HEK293 (cell line): ENCODE measurements at regions not wholly inside any gene's neighbourhood (a gene's known extent, or its start where the extent isn't known, plus 50 kb on each side); places are given as distances from the start of the nearest gene placed in this dataset.
A peak's percentile ranks its signal among the peaks of the same experiment; 100 is the strongest.

Experiments used
- BCL11A ChIP-seq: fragments of 450-650 bp; formaldehyde crosslinking; IDR thresholded peaks from 2 replicates; pipeline ENCODE4 v1.5.1; 2016; ENCODE audit warnings: low read depth, missing biosample characterization, missing genetic modification characterization
- KLF9 ChIP-seq: fragments of 450-650 bp; formaldehyde crosslinking; IDR thresholded peaks from 2 replicates; pipeline ENCODE4 v1.5.1; 2016; ENCODE audit warnings: missing biosample characterization, missing genetic modification characterization, low read depth
- MYNN ChIP-seq: fragments of 450-650 bp; formaldehyde crosslinking; IDR thresholded peaks from 2 replicates; pipeline ENCODE4 v1.5.1; 2016; ENCODE audit warnings: missing biosample characterization, missing genetic modification characterization, borderline replicate concordance
- RBAK ChIP-seq: fragments of 450-650 bp; formaldehyde crosslinking; IDR thresholded peaks from 2 replicates; pipeline ENCODE4 v1.5.1; 2016; ENCODE audit warnings: missing biosample characterization, missing genetic modification characterization
- SP7 ChIP-seq: fragments of 450-650 bp; formaldehyde crosslinking; IDR thresholded peaks from 2 replicates; pipeline ENCODE4 v1.5.1; 2016; ENCODE audit warnings: missing biosample characterization, missing genetic modification characterization
- ZBTB17 ChIP-seq: fragments of 450-650 bp; formaldehyde crosslinking; IDR thresholded peaks from 2 replicates; pipeline ENCODE4 v1.5.1; 2016; ENCODE audit warnings: missing biosample characterization, missing genetic modification characterization
- ZBTB20 ChIP-seq: fragments of 450-650 bp; formaldehyde crosslinking; IDR thresholded peaks from 2 replicates; pipeline ENCODE4 v1.5.1; 2016; ENCODE audit warnings: missing biosample characterization, missing genetic modification characterization
- ZFP3 ChIP-seq: fragments of 450-650 bp; formaldehyde crosslinking; IDR thresholded peaks from 2 replicates; pipeline ENCODE4 v1.5.1; 2016; ENCODE audit warnings: low read depth, missing biosample characterization, missing genetic modification characterization
- ZNF169 ChIP-seq: fragments of 450-650 bp; formaldehyde crosslinking; IDR thresholded peaks from 2 replicates; pipeline ENCODE4 v1.5.1; 2016; ENCODE audit warnings: missing biosample characterization, missing genetic modification characterization
- ZNF24 ChIP-seq: fragments of 450-650 bp; formaldehyde crosslinking; IDR thresholded peaks from 2 replicates; pipeline ENCODE4 v1.5.1; 2016; ENCODE audit warnings: missing biosample characterization, missing genetic modification characterization
- ZNF266 ChIP-seq: fragments of 450-650 bp; formaldehyde crosslinking; IDR thresholded peaks from 2 replicates; pipeline ENCODE4 v1.5.1; 2016; ENCODE audit warnings: missing biosample characterization, missing genetic modification characterization, low read depth
- ZNF311 ChIP-seq: fragments of 450-650 bp; formaldehyde crosslinking; IDR thresholded peaks from 2 replicates; pipeline ENCODE4 v1.5.1; 2017; ENCODE audit warnings: missing biosample characterization, missing genetic modification characterization, borderline replicate concordance
- ZNF37A ChIP-seq: fragments of 450-650 bp; IDR thresholded peaks from 2 replicates; pipeline ENCODE4 v1.5.1; 2018; ENCODE audit warnings: missing biosample characterization, missing genetic modification characterization
- ZNF394 ChIP-seq: fragments of 450-650 bp; formaldehyde crosslinking; IDR thresholded peaks from 2 replicates; pipeline ENCODE4 v1.5.1; 2016; ENCODE audit warnings: missing biosample characterization, missing genetic modification characterization, mild to moderate bottlenecking, moderate library complexity, borderline replicate concordance
- ZNF473 ChIP-seq: fragments of 450-650 bp; formaldehyde crosslinking; IDR thresholded peaks from 2 replicates; pipeline ENCODE4 v1.5.1; 2017; ENCODE audit warnings: missing biosample characterization, missing genetic modification characterization
- ZNF510 ChIP-seq: fragments of 450-650 bp; formaldehyde crosslinking; IDR thresholded peaks from 2 replicates; pipeline ENCODE4 v1.5.1; 2018; ENCODE audit warnings: mild to moderate bottlenecking, missing genetic modification characterization, missing biosample characterization; ENCODE audit not compliant: insufficient replicate concordance
- ZNF514 ChIP-seq: fragments of 450-650 bp; formaldehyde crosslinking; IDR thresholded peaks from 2 replicates; pipeline ENCODE4 v1.5.1; 2016; ENCODE audit warnings: missing biosample characterization, missing genetic modification characterization
- ZNF529 ChIP-seq: fragments of 450-650 bp; formaldehyde crosslinking; IDR thresholded peaks from 2 replicates; pipeline ENCODE4 v1.5.1; 2017; ENCODE audit warnings: missing genetic modification characterization, missing biosample characterization; ENCODE audit not compliant: insufficient replicate concordance
- ZNF571 ChIP-seq: fragments of 450-650 bp; formaldehyde crosslinking; IDR thresholded peaks from 2 replicates; pipeline ENCODE4 v1.5.0; 2017; ENCODE audit warnings: missing biosample characterization, missing genetic modification characterization
- ZNF623 ChIP-seq: fragments of 450-650 bp; formaldehyde crosslinking; IDR thresholded peaks from 2 replicates; pipeline ENCODE4 v1.5.1; 2016; ENCODE audit warnings: missing biosample characterization, missing genetic modification characterization
- ZNF626 ChIP-seq: fragments of 450-650 bp; sonication (Bioruptor Pico); formaldehyde crosslinking; IDR thresholded peaks from 2 replicates; pipeline ENCODE4 v1.5.1; 2018; ENCODE audit warnings: missing biosample characterization, missing genetic modification characterization, inconsistent platforms
- ZNF776 ChIP-seq: fragments of 450-650 bp; formaldehyde crosslinking; IDR thresholded peaks from 2 replicates; pipeline ENCODE4 v1.5.0; 2017; ENCODE audit warnings: missing biosample characterization, missing genetic modification characterization, borderline replicate concordance
- ZNF791 ChIP-seq: fragments of 450-650 bp; formaldehyde crosslinking; IDR thresholded peaks from 2 replicates; pipeline ENCODE4 v1.5.1; 2016; ENCODE audit warnings: missing biosample characterization, missing genetic modification characterization
- ZNF830 ChIP-seq: fragments of 450-650 bp; IDR thresholded peaks from 2 replicates; pipeline ENCODE4 v1.5.0; 2018; ENCODE audit warnings: missing biosample characterization, missing genetic modification characterization, low read depth, mild to moderate bottlenecking, moderate library complexity
- ZXDB ChIP-seq: fragments of 450-650 bp; formaldehyde crosslinking; IDR thresholded peaks from 2 replicates; pipeline ENCODE4 v1.5.1; 2016; ENCODE audit warnings: missing biosample characterization, missing genetic modification characterization
- TF ChIP-seq, protein P1 (sequence below): fragments of 450-650 bp; formaldehyde crosslinking; IDR thresholded peaks from 2 replicates; pipeline ENCODE4 v1.5.1; 2016; ENCODE audit warnings: missing biosample characterization, missing genetic modification characterization
- TF ChIP-seq, protein P2 (sequence below): fragments of 450-650 bp; formaldehyde crosslinking; IDR thresholded peaks from 2 replicates; pipeline ENCODE4 v1.5.1; 2016; ENCODE audit warnings: missing biosample characterization, missing genetic modification characterization
- TF ChIP-seq, protein P3 (sequence below): fragments of 450-650 bp; formaldehyde crosslinking; IDR thresholded peaks from 2 replicates; pipeline ENCODE4 v1.5.1; 2016; ENCODE audit warnings: missing biosample characterization, missing genetic modification characterization
- TF ChIP-seq, protein P4 (sequence below): fragments of 450-650 bp; formaldehyde crosslinking; IDR thresholded peaks from 2 replicates; pipeline ENCODE4 v1.5.1; 2016; ENCODE audit warnings: missing biosample characterization, missing genetic modification characterization, borderline replicate concordance

DNA sequence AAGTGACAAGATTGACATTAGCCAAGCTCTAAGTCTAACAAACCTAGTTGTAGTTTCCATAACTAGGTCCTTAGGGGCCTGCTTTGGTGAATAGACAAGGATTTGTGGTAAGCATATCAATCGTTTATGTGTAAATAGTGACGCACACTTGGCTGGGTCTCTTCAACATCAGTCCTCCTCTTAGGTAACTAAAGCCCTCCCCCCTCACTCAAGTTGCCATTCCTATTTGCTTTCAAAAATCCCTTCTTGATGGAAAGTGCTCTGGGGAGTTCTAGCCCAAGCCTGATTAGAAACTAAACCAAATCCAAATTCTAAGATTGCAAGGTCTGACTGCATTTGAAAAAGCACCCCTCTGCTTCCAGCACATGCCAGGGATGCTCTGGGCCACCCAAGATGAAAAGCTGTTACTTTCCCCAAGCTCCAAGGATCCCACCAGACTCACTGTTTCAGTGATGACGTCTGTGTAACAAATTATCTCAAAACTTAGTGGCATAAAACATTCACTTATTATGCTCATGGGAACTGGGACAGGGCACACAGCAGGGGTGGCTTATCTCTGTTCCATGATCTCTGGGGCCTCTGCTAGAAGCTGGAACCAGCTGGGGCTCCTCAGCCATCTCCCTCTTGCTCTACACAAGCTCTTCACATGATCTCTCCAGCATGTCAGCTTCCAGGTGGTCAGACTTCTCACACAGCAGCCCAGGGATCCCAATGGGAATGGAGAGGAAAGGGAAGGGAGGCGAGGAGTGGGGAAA, 74.1 kb downstream of the RRAGC start (continued):
- TF ChIP-seq, protein P1, sequence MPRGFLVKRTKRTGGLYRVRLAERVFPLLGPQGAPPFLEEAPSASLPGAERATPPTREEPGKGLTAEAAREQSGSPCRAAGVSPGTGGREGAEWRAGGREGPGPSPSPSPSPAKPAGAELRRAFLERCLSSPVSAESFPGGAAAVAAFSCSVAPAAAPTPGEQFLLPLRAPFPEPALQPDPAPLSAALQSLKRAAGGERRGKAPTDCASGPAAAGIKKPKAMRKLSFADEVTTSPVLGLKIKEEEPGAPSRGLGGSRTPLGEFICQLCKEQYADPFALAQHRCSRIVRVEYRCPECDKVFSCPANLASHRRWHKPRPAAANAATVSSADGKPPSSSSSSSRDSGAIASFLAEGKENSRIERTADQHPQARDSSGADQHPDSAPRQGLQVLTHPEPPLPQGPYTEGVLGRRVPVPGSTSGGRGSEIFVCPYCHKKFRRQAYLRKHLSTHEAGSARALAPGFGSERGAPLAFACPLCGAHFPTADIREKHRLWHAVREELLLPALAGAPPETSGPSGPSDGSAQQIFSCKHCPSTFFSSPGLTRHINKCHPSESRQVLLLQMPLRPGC (tag by site-specific recombination), result peak; percentile 77
- peak; percentile 18; the same call in 1 of the 2 replicates for TF ChIP-seq ZNF623 (tag by site-specific recombination)
- TF ChIP-seq ZNF776 (tag by site-specific recombination), result no peak
- TF ChIP-seq, protein P2, sequence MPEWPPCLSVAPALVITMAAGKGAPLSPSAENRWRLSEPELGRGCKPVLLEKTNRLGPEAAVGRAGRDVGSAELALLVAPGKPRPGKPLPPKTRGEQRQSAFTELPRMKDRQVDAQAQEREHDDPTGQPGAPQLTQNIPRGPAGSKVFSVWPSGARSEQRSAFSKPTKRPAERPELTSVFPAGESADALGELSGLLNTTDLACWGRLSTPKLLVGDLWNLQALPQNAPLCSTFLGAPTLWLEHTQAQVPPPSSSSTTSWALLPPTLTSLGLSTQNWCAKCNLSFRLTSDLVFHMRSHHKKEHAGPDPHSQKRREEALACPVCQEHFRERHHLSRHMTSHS (tag by site-specific recombination), result 0 out of 2 replicates have a peak, but pooled peaks have one; percentile 37
- no peak for TF ChIP-seq ZNF830 (tag by site-specific recombination)
- no peak for TF ChIP-seq KLF9 (tag by site-specific recombination)
- TF ChIP-seq ZNF529 (tag by site-specific recombination), result no peak
- no peak for TF ChIP-seq ZNF791 (tag by site-specific recombination)
- peak; percentile 77 for TF ChIP-seq ZBTB17 (tag by site-specific recombination)
- no peak for TF ChIP-seq ZFP3 (tag by site-specific recombination)
- 0 out of 2 replicates have a peak, but pooled peaks have one; percentile 58 for TF ChIP-seq ZNF394 (tag by site-specific recombination)
- TF ChIP-seq ZNF626, result no peak
- no peak for TF ChIP-seq ZNF514 (tag by site-specific recombination)
- no peak for TF ChIP-seq MYNN
- TF ChIP-seq ZNF37A (tag by site-specific recombination), result no peak
- peak; percentile 93 for TF ChIP-seq ZNF24 (tag by site-specific recombination)
- TF ChIP-seq ZNF510 (tag by site-specific recombination), result no peak
- TF ChIP-seq, protein P3, sequence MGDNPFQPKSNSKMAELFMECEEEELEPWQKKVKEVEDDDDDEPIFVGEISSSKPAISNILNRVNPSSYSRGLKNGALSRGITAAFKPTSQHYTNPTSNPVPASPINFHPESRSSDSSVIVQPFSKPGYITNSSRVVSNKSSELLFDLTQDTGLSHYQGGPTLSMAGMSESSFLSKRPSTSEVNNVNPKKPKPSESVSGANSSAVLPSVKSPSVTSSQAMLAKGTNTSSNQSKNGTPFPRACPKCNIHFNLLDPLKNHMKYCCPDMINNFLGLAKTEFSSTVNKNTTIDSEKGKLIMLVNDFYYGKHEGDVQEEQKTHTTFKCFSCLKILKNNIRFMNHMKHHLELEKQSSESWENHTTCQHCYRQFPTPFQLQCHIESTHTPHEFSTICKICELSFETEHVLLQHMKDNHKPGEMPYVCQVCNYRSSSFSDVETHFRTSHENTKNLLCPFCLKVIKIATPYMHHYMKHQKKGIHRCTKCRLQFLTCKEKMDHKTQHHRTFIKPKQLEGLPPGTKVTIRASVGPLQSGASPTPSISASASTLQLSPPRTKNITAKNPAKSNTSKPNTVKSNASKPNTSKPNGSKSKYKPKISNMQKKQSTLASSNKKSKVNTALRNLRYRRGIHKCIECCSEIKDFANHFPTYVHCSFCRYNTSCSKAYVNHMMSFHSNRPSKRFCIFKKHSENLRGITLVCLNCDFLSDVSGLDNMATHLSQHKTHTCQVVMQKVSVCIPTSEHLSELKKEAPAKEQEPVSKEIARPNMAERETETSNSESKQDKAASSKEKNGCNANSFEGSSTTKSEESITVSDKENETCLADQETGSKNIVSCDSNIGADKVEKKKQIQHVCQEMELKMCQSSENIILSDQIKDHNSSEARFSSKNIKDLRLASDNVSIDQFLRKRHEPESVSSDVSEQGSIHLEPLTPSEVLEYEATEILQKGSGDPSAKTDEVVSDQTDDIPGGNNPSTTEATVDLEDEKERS (tag by site-specific recombination), result no peak
- no peak for TF ChIP-seq ZNF311
- TF ChIP-seq, protein P4, sequence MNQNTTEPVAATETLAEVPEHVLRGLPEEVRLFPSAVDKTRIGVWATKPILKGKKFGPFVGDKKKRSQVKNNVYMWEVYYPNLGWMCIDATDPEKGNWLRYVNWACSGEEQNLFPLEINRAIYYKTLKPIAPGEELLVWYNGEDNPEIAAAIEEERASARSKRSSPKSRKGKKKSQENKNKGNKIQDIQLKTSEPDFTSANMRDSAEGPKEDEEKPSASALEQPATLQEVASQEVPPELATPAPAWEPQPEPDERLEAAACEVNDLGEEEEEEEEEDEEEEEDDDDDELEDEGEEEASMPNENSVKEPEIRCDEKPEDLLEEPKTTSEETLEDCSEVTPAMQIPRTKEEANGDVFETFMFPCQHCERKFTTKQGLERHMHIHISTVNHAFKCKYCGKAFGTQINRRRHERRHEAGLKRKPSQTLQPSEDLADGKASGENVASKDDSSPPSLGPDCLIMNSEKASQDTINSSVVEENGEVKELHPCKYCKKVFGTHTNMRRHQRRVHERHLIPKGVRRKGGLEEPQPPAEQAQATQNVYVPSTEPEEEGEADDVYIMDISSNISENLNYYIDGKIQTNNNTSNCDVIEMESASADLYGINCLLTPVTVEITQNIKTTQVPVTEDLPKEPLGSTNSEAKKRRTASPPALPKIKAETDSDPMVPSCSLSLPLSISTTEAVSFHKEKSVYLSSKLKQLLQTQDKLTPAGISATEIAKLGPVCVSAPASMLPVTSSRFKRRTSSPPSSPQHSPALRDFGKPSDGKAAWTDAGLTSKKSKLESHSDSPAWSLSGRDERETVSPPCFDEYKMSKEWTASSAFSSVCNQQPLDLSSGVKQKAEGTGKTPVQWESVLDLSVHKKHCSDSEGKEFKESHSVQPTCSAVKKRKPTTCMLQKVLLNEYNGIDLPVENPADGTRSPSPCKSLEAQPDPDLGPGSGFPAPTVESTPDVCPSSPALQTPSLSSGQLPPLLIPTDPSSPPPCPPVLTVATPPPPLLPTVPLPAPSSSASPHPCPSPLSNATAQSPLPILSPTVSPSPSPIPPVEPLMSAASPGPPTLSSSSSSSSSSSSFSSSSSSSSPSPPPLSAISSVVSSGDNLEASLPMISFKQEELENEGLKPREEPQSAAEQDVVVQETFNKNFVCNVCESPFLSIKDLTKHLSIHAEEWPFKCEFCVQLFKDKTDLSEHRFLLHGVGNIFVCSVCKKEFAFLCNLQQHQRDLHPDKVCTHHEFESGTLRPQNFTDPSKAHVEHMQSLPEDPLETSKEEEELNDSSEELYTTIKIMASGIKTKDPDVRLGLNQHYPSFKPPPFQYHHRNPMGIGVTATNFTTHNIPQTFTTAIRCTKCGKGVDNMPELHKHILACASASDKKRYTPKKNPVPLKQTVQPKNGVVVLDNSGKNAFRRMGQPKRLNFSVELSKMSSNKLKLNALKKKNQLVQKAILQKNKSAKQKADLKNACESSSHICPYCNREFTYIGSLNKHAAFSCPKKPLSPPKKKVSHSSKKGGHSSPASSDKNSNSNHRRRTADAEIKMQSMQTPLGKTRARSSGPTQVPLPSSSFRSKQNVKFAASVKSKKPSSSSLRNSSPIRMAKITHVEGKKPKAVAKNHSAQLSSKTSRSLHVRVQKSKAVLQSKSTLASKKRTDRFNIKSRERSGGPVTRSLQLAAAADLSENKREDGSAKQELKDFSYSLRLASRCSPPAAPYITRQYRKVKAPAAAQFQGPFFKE (tag by site-specific recombination), result no peak
- no peak for TF ChIP-seq RBAK
- TF ChIP-seq ZNF571, result no peak
- peak; percentile 93 for TF ChIP-seq BCL11A (tag by site-specific recombination)
- TF ChIP-seq ZXDB (tag by site-specific recombination), result peak; percentile 94
- no peak for TF ChIP-seq ZNF266 (tag by site-specific recombination)
- TF ChIP-seq ZBTB20 (tag by site-specific recombination), result peak; percentile 32; the same call in 1 of the 2 replicates
- peak; percentile 92 for TF ChIP-seq SP7 (tag by site-specific recombination)
- no peak for TF ChIP-seq ZNF473 (tag by site-specific recombination)
- no peak for TF ChIP-seq ZNF169 (tag by site-specific recombination)
